Stimulated activated CD8-positive, alpha-beta memory T cell treated with anti-CD3 and anti-CD28 coated beads, Interleukin-12 subunit alpha, Interleukin-12 subunit beta, amount 100 ng/mL, for 4 hours (primary cell): ENCODE measurements at regions not wholly inside any gene's neighbourhood (a gene's known extent, or its start where the extent isn't known, plus 50 kb on each side); places are given as distances from the start of the nearest gene placed in this dataset.

ENCODE experiments used
- DNase-seq: peaks from one replicate; pipeline ENCODE4 v3.0.0-alpha.2; 2020; ENCODE audit warnings: low read depth

DNA sequence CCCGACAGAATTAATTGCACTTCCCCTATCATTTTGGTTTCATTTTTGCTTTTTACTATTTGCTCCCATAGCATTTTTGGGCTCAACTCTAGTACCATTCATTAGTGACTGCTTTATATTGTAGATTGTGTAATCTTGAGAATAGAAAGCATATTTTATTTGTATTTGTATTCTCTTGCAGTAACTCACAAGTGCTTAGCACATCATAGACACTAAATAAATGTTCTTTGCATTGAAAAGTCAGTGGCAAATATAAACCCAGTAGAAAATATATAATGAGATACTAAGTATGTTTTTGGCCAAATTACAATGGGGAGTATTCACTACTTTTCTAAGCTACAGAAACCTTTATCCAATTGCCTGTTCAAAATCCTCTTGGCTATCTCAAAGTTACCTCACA, 359.7 kb upstream of the CAMK1G start:
- no peak for DNase-seq

DNA sequence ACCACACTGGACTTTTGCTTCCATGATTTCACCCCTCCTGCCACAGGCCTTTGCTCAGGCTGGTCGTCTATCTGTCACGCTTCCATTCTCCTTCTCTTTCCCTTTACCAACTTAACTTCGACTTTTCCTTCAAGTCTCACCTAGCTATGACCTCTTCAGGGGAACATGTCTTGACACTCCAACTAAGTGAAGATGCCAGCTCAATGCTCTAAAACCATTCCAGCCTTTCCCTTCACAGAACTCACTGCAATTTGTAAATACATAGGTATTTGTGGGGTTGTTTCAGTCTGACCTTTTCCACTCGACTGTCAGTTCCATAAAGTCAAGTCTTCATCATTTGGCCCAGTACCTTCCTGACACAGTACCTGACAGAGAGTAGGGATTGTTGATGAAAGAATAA, 358.6 kb upstream of the CAMK1G start:
- DNase-seq: no peak

DNA sequence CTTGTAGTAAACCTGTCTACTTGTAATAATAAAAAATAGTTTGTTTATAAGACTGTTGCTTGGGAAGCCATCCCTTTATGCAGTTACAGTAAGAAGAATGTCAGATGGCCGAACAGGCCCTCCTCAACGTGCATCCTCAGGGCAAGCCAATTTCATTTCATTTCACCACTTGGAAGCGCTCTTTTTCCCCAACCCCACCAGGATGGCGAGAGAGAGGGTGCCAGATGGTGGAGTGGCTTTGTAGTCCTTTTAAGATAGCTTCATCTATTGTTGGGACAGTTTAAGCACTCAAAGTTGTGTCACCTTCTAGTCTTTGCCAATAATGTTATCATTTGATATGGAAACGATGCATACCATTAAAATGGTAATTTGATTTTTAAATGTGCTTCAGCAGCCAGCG, 356.3 kb upstream of the CAMK1G start:
- DNase-seq: no peak

DNA sequence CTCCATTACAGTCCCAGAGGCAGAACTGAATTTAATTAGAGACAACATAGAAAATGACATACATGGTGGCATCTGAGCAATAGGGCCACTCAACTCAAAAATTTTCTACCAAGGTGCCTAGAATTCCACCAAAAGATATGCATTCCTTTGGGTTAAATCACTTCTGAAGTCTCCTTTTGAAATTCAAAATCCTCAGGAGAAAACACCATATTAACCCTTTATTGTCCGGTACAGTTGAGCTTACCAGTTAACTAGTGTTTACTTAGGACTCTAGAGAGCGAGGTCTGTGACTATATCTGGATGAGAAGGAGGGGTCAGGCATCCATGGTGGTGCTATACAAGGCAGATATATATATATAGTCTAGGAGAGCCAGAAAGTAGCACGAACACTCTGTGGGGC, 355.6 kb upstream of the CAMK1G start:
- DNase-seq: no peak

DNA sequence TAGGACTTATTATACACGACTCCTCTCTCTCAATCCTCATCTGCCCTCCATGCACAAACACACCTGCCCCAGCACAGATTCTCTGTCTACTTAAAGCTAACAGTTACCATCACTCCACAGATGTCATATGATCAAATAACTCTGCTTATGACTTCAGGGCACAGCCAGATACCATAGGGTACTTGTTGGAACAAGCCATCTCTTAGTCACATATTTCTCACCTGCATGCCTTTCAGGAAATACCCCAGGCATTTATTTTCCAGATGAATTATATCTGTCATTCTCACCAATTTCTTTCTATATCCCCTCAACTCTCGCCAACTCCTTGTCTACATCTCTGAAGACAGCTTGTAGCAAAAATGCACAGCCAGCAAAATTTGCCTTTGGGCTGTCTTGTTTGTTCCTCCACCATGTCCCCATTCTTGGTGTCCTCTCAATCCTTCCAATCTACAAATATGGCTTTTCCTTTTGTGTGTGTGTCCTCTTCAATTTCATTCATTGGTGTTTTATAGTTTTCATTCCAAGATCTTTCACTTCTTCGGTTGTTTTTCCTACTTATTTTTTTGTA, 353.9 kb upstream of the CAMK1G start:
- DNase-seq: no peak

DNA sequence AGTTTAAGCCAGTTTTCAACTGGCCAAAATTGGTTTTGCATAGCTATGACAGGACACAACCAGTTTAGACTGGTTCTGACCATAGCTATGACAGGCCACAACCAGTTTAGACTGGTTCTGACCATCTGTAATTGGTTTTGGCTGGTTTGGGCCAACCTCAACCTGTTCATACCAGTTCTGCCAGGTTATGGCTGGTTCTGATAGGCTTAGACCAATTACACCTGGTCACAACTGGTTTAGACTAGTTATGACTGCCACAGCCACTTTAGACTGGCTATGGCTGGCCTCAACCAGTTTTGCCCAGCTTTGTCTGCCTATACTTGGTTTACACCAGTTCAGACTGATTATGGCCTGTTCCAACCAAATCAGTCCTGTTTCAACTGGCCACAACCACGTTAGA, 353.2 kb upstream of the CAMK1G start:
- DNase-seq: no peak

DNA sequence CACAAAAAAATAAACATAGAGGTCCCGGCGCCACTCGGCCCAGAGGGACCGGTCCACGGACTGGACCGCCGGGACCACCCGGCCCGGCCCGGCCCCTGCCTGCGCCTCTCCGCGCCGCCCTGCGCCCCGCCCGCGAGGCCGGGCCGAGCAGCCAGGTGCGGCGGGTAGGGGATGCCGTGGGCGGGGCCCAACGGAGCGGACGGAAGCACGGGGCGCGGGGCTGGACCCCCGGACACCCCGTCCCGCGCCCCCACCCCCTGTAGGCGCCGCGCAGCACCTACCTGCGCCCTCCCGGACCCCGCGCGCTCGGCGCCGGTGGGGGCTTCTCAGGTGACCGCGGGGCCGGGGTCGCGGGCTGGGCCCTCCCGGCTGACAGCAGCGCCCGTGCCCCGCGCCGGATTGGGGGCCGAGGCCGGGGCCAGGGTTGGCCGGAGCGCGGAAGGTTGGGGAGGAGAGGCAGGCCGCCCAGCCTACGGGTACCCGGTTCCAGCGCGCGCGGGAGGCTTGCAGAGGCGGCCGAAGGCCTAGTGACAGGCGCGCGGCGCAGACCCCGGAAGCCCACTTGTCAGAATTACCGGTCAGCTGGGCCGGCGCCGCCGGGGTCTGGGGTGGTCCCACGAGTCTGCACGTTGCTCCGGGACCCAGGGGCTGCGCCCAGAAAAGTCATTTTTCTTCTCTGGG, 351.9 kb upstream of the CAMK1G start:
- DNase-seq: no peak

DNA sequence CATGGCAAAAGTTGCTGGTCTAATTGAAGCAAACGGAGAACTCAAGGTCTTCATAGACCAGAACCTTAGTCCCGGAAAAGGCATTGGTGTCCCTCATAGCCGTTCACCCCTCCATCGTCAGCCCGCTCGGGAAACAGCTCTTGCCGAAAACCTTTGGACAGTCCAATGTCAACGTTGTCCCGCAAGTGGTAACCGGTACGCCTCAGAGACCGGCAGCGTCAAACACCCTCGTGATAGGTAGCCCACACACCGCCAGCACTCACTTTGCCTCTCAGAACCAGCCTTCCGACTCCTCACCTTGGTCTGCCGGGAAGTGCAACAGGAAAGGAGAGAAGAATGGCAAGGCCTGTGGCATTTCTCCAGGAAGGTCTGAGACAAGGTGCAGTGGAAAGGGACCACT, 351.3 kb upstream of the CAMK1G start:
- no peak for DNase-seq

DNA sequence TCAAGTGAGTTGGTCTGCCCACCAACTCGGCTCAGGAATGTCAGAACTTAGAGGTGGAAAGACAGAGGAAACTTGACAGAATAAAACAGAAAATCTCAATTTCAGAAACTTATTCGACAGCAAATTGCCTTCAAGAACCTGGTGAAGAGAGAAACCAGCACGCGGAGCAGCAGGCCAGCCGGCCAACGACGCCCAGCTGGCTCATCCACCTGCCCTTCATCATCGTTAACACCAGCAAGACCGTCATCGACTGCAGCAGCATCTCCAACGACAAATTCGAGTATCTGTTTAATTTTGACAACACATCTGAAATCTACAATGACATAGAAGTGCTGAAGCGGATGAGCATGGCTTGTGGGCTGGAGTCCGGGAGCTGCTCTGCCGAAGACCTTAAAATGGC, 350.8 kb upstream of the CAMK1G start:
- no peak for DNase-seq

DNA sequence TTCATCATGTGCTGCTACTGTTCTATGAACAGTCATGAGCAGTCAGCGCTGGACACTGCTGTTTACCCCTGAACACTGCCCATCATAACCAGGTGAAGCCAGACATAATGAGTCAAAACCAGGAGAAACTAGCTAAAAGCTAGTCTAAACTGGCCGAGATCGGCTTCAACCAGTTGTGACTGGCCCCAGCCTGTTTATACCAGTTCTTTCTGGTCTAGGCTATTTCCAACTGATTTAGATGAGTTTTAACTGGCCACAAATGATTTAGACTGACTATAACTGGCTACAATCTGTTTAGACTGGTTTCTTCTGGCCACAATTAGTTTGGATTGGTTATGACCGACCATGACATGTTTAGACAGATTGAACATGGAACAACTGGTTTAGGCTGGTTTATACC, 348.3 kb upstream of the CAMK1G start:
- no peak for DNase-seq

DNA sequence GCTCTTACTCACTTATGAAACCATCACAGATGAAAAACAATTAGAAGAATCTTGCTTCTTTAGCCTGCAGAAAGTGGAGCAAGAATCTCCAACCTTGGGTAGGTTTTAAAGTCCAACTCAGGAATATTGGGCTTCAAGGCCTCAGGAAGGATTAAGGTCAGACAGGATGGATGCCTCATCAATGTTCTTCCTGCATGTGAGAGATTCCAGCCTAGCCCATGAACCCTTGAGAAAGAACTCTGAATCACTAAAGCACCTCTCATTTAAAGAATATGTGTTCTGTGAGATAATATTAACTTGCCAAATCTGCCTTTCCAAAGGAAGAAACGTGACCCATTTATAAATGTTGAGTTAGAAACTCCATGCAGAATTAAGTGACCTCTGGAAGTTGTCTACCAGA, 345.2 kb upstream of the CAMK1G start:
- DNase-seq: no peak

DNA sequence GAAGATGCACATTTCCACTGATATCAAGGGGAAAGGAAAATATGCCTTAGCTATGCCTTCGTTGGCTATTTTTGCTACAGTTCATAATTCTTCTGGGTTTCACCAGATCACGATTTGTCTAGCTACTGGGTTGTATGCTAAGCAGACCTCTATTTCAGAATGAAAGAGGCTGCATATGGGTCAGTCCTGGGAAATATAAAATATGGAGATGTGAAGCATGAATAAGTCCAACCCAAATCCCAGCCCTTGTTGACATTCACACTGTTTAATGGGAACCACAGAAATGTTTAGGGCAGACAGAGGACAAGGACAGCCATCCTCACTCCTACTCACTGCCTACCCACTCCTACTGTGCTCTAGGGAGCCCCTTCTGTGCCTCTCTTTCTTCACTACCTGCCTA, 343.2 kb upstream of the CAMK1G start:
- DNase-seq: no peak

DNA sequence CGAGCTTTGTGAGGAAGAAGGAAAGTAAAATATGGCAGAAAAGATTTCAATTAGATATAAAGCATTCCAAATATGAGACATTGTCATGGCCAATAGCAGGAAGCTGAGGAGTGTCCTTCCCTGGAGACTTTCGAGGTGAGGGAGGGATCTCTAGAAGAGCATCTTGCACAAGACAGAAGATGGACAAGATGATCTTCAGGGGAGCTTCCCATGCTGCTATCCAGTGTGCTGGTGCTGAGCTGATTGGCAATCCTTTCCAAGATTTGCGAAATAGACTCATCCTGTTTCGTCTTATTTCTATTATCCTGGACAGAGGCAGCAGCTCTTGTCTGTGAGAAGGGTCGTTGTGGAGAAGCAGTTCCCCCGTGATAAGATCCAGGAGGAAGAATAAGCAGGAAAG, 342.0 kb upstream of the CAMK1G start:
- DNase-seq: no peak

DNA sequence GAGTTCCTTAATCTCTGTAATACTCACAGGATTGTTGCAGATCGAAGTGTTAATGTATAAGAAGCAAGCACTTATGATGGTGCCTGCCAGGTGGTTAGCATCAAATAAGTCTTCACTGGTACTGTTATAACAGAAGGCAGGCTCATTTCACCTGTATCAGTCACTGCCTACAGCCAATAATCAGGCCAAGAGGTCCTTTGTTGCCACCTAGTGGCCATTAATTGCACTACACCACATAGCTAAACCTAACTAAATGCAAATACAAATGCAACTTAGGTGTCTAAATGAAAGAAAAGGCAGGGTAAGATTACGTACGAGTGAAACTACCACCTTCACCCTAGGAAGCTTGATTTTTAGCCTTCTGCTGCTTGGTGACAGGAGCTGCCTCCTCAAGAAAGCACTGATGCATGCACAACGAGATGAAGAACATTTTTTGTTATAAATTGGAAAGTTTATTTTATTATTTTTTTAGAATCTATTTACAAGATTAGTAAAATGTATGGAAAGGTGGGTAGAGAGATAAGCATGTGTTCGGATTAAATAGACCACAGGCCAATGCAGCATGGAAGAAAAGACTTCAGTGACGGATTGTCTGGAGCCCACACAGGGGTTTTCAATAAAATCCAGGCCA, 334.8 kb upstream of the CAMK1G start:
- DNase-seq: no peak

DNA sequence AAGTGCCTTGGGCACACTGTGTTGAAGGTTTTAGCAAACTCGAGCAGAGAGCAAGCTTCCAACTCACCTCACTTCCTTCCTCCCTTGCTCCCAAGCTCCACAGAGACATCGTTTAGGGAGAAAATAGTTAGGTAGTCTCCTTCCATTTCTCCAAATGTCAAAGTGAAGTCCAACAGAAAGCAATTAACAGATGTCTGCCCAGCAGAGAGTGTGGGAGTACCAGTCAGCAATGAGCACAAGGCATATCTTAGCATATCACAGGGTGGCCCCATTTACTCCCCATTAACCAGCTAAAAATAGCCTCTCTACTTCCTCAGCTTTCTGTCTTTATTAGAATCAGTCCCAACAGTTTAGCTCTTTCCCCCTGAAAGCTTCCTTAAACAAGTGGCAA, 334.2 kb upstream of the CAMK1G start:
- DNase-seq: no peak

DNA sequence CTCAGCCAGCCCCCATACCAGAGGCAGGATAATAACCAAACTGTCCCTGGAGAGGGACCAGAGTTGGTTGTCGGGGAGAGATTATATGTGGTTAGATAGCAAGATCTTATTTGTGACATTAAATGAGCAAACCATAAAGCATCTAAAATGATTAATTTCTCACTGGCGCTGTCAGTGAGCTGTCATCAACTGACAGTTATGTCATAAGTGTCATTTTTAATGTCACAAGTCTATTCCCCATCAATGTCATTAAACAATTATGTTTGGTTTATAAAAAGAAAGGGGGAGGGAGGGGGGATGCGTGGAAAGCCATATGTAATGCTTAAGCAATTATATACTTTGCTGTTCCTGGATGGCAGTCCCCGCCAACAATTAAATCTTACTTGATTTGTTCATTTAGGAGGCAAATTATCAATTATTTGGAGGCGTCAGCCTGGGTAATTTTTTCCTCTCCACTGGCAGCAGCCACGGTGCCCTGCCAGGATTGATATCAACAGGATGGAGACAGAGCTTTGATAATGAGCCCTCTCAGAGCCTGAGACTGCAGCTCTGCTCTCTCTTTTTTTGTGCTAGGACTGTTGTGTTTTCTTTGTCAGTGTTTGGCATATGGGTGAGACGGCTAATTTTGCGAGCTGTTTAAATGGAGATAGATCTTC, 333.6 kb upstream of the CAMK1G start:
- DNase-seq: no peak

DNA sequence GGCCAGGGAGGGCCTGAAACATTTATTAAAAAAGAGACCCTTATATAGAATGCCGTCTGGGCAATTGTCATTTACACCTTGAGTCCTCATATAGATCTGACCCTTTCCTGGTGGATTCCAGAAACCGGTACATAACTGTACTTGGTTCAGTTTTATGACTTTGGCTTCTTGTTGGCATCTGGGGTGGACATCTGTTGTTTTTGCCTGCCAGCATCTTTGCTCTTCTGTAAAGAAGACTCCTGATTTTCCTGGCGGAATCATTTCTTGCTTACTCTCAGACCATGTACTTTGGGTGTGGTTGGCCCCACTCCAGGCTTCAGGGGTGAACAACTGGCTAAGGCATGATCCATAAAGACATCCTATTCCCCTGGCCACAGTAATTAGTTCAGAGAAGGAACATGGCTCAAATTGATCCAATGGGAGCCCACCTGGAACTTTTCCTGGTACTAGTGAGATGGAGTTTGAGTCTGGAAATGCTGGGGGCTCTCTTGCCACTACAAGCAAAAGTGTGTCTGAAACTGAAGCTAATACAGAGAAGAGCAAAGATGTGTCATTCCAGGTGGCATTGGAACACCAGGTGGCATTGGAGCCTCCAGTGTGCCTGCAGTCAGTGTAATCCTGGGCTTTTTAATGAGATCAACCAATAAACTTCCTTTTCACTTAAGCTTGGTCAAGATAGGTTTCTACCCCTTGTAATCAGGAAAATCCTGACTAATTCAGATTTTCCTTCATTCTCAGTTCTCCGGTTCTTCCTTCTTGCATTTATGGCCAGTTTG, 332.5 kb upstream of the CAMK1G start:
- no peak for DNase-seq

DNA sequence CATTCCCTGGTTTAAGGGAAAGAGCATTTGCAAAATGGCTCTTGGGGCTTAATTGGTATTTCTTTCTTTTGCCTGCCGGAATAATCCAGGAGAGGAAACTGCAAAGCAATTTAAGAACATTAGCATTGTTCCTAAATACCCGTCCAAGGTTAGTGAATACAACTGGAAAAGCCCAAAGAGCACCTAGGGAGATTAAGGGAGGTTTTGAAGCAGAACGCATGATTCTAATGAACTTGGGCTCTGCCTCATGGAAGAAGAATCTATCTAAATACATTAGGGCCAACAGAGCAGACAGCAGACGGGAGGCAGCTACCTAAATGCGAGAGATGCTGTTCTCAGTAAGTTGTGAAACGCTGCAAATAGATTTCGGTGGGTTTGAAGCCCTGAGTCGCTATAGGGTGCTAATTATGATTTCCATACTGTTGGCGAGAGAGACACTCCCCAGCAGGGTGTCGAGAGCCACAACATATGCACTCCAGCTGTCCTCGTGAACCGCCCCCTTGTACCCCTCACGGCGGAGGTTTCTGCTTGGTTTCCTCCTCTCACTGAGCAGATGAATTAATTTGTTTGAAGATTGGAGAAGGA, 326.7 kb upstream of the CAMK1G start:
- no peak for DNase-seq

DNA sequence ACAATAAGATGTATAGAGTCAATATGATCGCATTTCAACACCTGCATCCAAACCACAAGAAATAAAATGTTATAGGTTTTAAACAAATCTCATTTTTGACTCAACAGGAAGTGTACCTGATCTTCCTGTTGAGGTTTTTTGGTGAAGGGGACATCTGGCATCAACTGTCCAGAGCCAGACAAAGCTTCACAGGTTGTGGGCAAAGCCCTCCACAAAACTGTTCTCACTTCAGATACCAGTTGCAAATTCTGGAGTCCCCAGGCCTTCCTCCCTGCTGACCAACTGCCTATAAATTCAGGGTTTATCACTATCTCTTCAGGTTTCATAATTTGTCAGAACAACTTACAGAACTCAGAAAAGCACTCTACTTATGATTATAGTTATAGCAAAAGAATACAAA, 326.1 kb upstream of the CAMK1G start:
- DNase-seq: no peak

DNA sequence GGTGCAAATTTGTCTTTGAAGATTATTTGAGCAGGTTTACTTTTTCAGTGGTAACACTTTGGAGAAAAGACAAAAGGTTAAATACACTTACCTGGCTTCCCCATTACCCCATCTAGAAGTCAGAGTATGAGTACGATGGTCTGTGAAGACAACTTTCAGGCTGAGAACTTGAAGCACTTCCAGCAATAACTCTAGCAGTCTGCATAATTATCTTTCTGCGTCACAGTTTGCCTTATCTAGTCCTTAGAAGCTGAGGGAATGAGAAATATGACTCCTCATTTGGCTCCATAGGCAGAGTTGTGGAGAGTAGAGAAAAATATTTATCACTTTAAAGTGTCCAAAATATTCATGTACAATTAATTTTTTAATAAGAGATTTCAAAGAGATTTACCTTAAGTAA, 323.4 kb upstream of the CAMK1G start:
- DNase-seq: no peak

DNA sequence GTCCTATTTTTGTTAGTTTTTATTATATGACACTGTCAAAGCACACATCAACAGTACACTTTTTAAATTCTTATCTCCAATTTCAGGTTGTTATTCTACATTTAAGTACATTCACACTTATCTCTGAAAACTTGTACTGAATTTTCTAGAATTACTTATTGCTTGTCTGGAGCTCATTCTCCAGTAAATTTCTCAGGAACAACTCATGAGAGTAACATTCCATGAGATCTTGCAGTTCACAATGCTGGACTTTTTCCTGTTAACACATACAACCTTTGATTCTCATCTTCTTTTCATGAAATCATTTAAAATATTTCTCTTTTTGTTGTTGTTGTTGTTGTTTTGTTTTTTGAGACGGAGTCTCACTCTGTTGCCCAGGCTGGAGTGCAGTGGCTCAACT, 320.9 kb upstream of the CAMK1G start:
- DNase-seq: no peak

DNA sequence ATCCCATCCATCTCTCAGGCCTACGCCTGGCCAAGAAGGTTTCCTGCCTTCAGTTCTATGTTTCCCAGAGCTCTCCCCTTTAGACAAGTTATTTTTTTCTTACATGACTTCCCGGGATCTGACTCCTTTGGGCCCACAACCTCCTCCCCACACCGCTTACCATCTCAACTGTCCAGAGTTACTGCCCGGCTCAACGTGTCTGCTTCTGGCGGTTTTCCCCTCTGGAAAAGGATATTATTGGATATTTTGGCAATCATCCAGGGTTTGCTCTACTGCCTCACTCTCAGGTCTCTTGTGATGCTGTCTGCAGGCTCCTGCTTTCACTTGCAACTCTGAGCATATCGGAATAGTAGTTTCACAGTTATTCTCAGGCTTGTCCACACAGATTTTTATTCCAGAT, 318.2 kb upstream of the CAMK1G start:
- no peak for DNase-seq
